DND-41 (cell line): ENCODE measurements at regions not wholly inside any gene's neighbourhood (a gene's known extent, or its start where the extent isn't known, plus 50 kb on each side); places are given as distances from the start of the nearest gene placed in this dataset.

ENCODE experiments used
- ATAC-seq: fragments of 200-7000 bp; cut with Tn5 transposase; 3 replicates; pipeline ENCODE4 v1.9.1; 2021; ENCODE audit warnings: low read depth; ENCODE audit not compliant: insufficient read depth
- DNase-seq: peaks from one replicate; pipeline ENCODE4 v3.0.0-alpha.2; 2020
- H2AFZ ChIP-seq: 2 replicates; pipeline ENCODE4 v1.6.0; 2012; ENCODE audit warnings: low read depth, low read length
- H3K27ac ChIP-seq: 2 replicates; pipeline ENCODE4 v1.5.1; 2012; ENCODE audit warnings: low read length, inconsistent platforms
- H3K27me3 ChIP-seq: fragments of 200-600 bp; sonication (generic); 2 replicates; pipeline ENCODE4 v1.6.0; 2012; ENCODE audit warnings: low read length, mild to moderate bottlenecking, inconsistent platforms; ENCODE audit not compliant: insufficient read depth, poor library complexity
- H3K36me3 ChIP-seq: 2 replicates; pipeline ENCODE4 v1.5.1; 2012; ENCODE audit warnings: low read length, inconsistent platforms; ENCODE audit not compliant: insufficient read depth
- H3K4me1 ChIP-seq: 2 replicates; pipeline ENCODE4 v1.5.1; 2012; ENCODE audit warnings: mild to moderate bottlenecking, low read length; ENCODE audit not compliant: insufficient read depth
- H3K4me2 ChIP-seq: 2 replicates; pipeline ENCODE4 v1.6.0; 2012; ENCODE audit warnings: mild to moderate bottlenecking, moderate library complexity, low read length, inconsistent platforms; ENCODE audit not compliant: insufficient read depth
- H3K4me3 ChIP-seq, 2 experiments: fragments of 200-600 bp in 1 of 2; shearing (Covaris generic) in 1 of 2; 2 replicates each; pipeline ENCODE4 v1.5.1; 2012 to 2016; ENCODE audit warnings: inconsistent platforms in 2 of 2, low read length in 2 of 2, mild to moderate bottlenecking in 2 of 2, low read depth in 1 of 2, moderate library complexity in 1 of 2
- H3K79me2 ChIP-seq: 2 replicates; pipeline ENCODE4 v1.6.0; 2012; ENCODE audit warnings: low read length, inconsistent platforms; ENCODE audit not compliant: insufficient read depth
- H3K9ac ChIP-seq: 2 replicates; pipeline ENCODE4 v1.6.0; 2012; ENCODE audit warnings: low read depth, mild to moderate bottlenecking, inconsistent platforms, low read length, moderate library complexity
- H3K9me3 ChIP-seq: 2 replicates; pipeline ENCODE4 v1.5.1; 2012; ENCODE audit warnings: low read length, moderate library complexity, mild to moderate bottlenecking, inconsistent platforms; ENCODE audit not compliant: insufficient read depth, severe bottlenecking
- H4K20me1 ChIP-seq: 2 replicates; pipeline ENCODE4 v1.6.0; 2012; ENCODE audit warnings: low read length; ENCODE audit not compliant: insufficient read depth
- CTCF ChIP-seq: IDR thresholded peaks from 2 replicates; pipeline ENCODE4 v1.5.1; 2012; ENCODE audit warnings: borderline replicate concordance, low read length, moderate library complexity, mild to moderate bottlenecking; ENCODE audit not compliant: poor library complexity, severe bottlenecking; ENCODE audit errors: extremely low read depth
- EZH2 ChIP-seq: IDR thresholded peaks from 3 replicates; pipeline ENCODE4 v1.6.1; 2012; ENCODE audit warnings: borderline replicate concordance, low read depth, mild to moderate bottlenecking, moderate library complexity, low read length, inconsistent platforms; ENCODE audit not compliant: severe bottlenecking

GRCh38 chr22:49426618-49427266 is 400.9 kb downstream of the BRD1 start:
- no peak for ATAC-seq
- no peaks in the 10 kb centered on the region for H3K4me1 ChIP-seq
- H3K79me2 ChIP-seq, result no peaks in the 10 kb centered on the region
- no peaks in the 10 kb centered on the region for H3K9me3 ChIP-seq
- H3K27me3 ChIP-seq, result peaks cover 2% of the 10 kb centered on the region
- no peak for DNase-seq
- H3K4me2 ChIP-seq, result no peak overlapping the region
- H3K27ac ChIP-seq, result no peak overlapping the region
- no peak overlapping the region for H3K4me3 ChIP-seq
- H4K20me1 ChIP-seq, result no peaks in the 10 kb centered on the region
- H2AFZ ChIP-seq, result no peak overlapping the region
- TF ChIP-seq CTCF (no peak), EZH2 (no peak)
- no peak overlapping the region for H3K9ac ChIP-seq
- no peaks in the 10 kb centered on the region for H3K36me3 ChIP-seq

GRCh38 chr22:49426098-49426497 is 401.6 kb downstream of the BRD1 start:
- Histone ChIP-seq H3K36me3 (no peaks in the 10 kb centered on the region), H3K9me3 (no peaks in the 10 kb centered on the region), H2AFZ (no peak overlapping the region), H3K4me1 (no peaks in the 10 kb centered on the region), H3K9ac (no peak overlapping the region), H3K4me2 (no peak overlapping the region), H3K27me3 (peaks cover 2% of the 10 kb centered on the region), H3K4me3 (no peak overlapping the region), H4K20me1 (no peaks in the 10 kb centered on the region), H3K79me2 (no peaks in the 10 kb centered on the region), H3K27ac (no peak overlapping the region)
- DNase-seq, result no peak
- TF ChIP-seq EZH2, result no peak
- TF ChIP-seq CTCF, result no peak
- no peak for ATAC-seq

GRCh38 chr22:49425356-49425755 is 402.3 kb downstream of the BRD1 start:
- no peaks in the 10 kb centered on the region for H4K20me1 ChIP-seq
- H3K27ac ChIP-seq, result no peak overlapping the region
- H3K9me3 ChIP-seq, result no peaks in the 10 kb centered on the region
- no peak overlapping the region for H2AFZ ChIP-seq
- no peaks in the 10 kb centered on the region for H3K4me1 ChIP-seq
- DNase-seq, result no peak
- no peak overlapping the region for H3K4me2 ChIP-seq
- H3K4me3 ChIP-seq, result no peak overlapping the region
- peaks cover 2% of the 10 kb centered on the region for H3K27me3 ChIP-seq
- H3K36me3 ChIP-seq, result no peaks in the 10 kb centered on the region
- no peak overlapping the region for H3K9ac ChIP-seq
- no peak for ATAC-seq
- TF ChIP-seq EZH2 (no peak), CTCF (no peak)
- H3K79me2 ChIP-seq, result no peaks in the 10 kb centered on the region

- no peak overlapping the region for H3K4me2 ChIP-seq
- H3K27ac ChIP-seq, result no peak overlapping the region
- no peaks in the 10 kb centered on the region for H3K9me3 ChIP-seq
- no peak overlapping the region for H2AFZ ChIP-seq
- H3K36me3 ChIP-seq, result no peaks in the 10 kb centered on the region
- no peak overlapping the region for H3K9ac ChIP-seq
- H4K20me1 ChIP-seq, result no peaks in the 10 kb centered on the region
- no peaks in the 10 kb centered on the region for H3K4me1 ChIP-seq
- H3K4me3 ChIP-seq, result no peak overlapping the region
- H3K79me2 ChIP-seq, result no peaks in the 10 kb centered on the region
- DNase-seq (no peak), ATAC-seq (no peak)
- H3K27me3 ChIP-seq, result peaks cover 2% of the 10 kb centered on the region
- TF ChIP-seq EZH2 (no peak), CTCF (no peak)
Measured at GRCh38 chr22:49424893-49425270, 402.8 kb downstream of the BRD1 start.
